CD4-positive, alpha-beta T cell (primary cell): ENCODE measurements at regions not wholly inside any gene's neighbourhood (a gene's known extent, or its start where the extent isn't known, plus 50 kb on each side); places are given as distances from the start of the nearest gene placed in this dataset.

Experiments
- ATAC-seq: fragments of 200-7000 bp; cut with Tn5 transposase; one replicate; pipeline ENCODE4 v1.10.0; 2022; ENCODE audit warnings: mild to moderate bottlenecking; ENCODE audit not compliant: poor library complexity
- CTCF ChIA-PET: fragments of 350-600 bp; sonication (Branson Sonifier 250); formaldehyde crosslinking; loops from one replicate; lab custom pipeline; 2021; ENCODE audit warnings: antibody characterized with exemption, inconsistent platforms; lab: Charles Lee
- POLR2A ChIA-PET: fragments of 350-600 bp; sonication (Branson Sonifier 250); formaldehyde crosslinking; loops from one replicate; lab custom pipeline; 2021; ENCODE audit warnings: antibody characterized with exemption, inconsistent platforms; lab: Charles Lee
- DNase-seq, 14 experiments: peaks; one replicate each; pipeline ENCODE4 v3.0.0-alpha.2; 2013 to 2020; ENCODE audit warnings: mixed read lengths in 2 of 14
- H3K27ac ChIP-seq, 2 donors: one replicate each; pipeline versions ENCODE4 v1.5.1 to v1.7.0; 2013; ENCODE audit warnings: low read length in 2 of 2, low read depth in 1 of 2, mild to moderate bottlenecking in 1 of 2
- H3K27me3 ChIP-seq, 2 experiments: 1 replicate in 1 of 2; 2 replicates in 1 of 2; pipeline versions ENCODE4 v1.6.1 to v1.7.0; 2013; ENCODE audit warnings: low read length in 2 of 2, control low read depth in 1 of 2, mild to moderate bottlenecking in 1 of 2, moderate library complexity in 1 of 2; ENCODE audit not compliant: insufficient read depth in 2 of 2, control insufficient read depth in 1 of 2
- H3K36me3 ChIP-seq: one replicate; pipeline ENCODE4 v1.6.1; 2013; ENCODE audit warnings: low read length, control low read depth; ENCODE audit not compliant: insufficient read depth
- H3K4me1 ChIP-seq: one replicate; pipeline ENCODE4 v1.6.1; 2013; ENCODE audit warnings: low read length, control low read depth; ENCODE audit not compliant: insufficient read depth
- H3K4me3 ChIP-seq: one replicate; pipeline ENCODE4 v1.5.1; 2013; ENCODE audit warnings: mild to moderate bottlenecking, low read length, moderate library complexity
- H3K9me3 ChIP-seq, 2 experiments: 1 replicate in 1 of 2; 2 replicates in 1 of 2; pipeline versions ENCODE4 v1.6.1 to v1.7.0; 2013; ENCODE audit warnings: low read length in 2 of 2, mild to moderate bottlenecking in 2 of 2, control low read depth in 1 of 2, moderate library complexity in 1 of 2; ENCODE audit not compliant: control insufficient read depth in 1 of 2, insufficient read depth in 1 of 2
- H3K27ac Mint-ChIP-seq: one replicate; pipeline ENCODE4 v1.8.0; 2020; ENCODE audit warnings: mixed read lengths
- H3K27me3 Mint-ChIP-seq: one replicate; pipeline ENCODE4 v1.8.0; 2021; ENCODE audit warnings: mixed read lengths
- H3K36me3 Mint-ChIP-seq: one replicate; pipeline ENCODE4 v1.8.0; 2021; ENCODE audit warnings: low read depth, mixed read lengths
- H3K4me1 Mint-ChIP-seq: one replicate; pipeline ENCODE4 v1.8.0; 2021; ENCODE audit warnings: low read depth, mixed read lengths
- H3K4me3 Mint-ChIP-seq: one replicate; pipeline ENCODE4 v1.8.0; 2020; ENCODE audit warnings: mild to moderate bottlenecking, mixed read lengths
- H3K9me3 Mint-ChIP-seq: one replicate; pipeline ENCODE4 v1.8.0; 2020; ENCODE audit warnings: mixed read lengths
- intact Hi-C, 2 experiments: fragments of 100-400 bp; cut with DNase I in 1 of 2; cut with micrococcal nuclease in 1 of 2; formaldehyde crosslinking; loops; one replicate each; pipeline versions ENCODE4 v1.15.1 to v1.9.0; 2023 to 2025; cut with DNase I, micrococcal nuclease
- TF ChIP-seq, protein P1 (sequence below): fragments of 200-600 bp; IDR thresholded peaks from one replicate; pipeline ENCODE4 v1.8.0; 2022; ENCODE audit warnings: antibody characterized with exemption, mild to moderate bottlenecking

DNA sequence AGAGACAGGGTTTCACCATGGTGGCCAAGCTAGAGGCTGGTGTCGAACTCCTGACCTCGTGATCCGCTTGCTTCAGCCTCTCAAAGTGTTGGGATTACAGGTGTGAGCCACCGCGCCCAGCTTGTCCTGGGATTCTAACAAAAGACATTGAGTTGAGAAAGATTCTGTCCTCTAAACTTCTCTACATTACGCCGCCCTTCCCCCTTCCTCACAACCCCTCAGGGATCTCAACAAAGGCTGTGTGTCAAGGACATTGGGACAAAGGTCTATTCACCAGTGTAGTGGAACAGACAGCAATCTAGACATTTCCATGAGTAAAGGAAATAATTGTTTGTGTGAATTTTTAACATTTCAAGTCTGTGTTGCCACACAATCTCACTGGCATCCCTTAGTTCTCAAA is 68.8 kb upstream of the KIF5B start:
- intact Hi-C loops = no loop called here
- Histone ChIP-seq H3K27ac (no peak overlapping the region), H3K36me3 (no peaks in the 10 kb centered on the region), H3K4me1 (no peaks in the 10 kb centered on the region), H3K9me3 (peaks cover 0 to 18% of the 10 kb centered on the region in 2 experiments), H3K4me3 (no peak overlapping the region), H3K27me3 (no peaks in the 10 kb centered on the region)
- Mint-ChIP-seq H3K9me3 (peaks cover 8% of the 10 kb centered on the region), H3K4me3 (no peak overlapping the region), H3K4me1 (no peaks in the 10 kb centered on the region), H3K27me3 (no peaks in the 10 kb centered on the region), H3K36me3 (peaks cover 3% of the 10 kb centered on the region), H3K27ac (no peak overlapping the region)
- CTCF ChIA-PET = no interaction called here
- TF ChIP-seq, protein P1, sequence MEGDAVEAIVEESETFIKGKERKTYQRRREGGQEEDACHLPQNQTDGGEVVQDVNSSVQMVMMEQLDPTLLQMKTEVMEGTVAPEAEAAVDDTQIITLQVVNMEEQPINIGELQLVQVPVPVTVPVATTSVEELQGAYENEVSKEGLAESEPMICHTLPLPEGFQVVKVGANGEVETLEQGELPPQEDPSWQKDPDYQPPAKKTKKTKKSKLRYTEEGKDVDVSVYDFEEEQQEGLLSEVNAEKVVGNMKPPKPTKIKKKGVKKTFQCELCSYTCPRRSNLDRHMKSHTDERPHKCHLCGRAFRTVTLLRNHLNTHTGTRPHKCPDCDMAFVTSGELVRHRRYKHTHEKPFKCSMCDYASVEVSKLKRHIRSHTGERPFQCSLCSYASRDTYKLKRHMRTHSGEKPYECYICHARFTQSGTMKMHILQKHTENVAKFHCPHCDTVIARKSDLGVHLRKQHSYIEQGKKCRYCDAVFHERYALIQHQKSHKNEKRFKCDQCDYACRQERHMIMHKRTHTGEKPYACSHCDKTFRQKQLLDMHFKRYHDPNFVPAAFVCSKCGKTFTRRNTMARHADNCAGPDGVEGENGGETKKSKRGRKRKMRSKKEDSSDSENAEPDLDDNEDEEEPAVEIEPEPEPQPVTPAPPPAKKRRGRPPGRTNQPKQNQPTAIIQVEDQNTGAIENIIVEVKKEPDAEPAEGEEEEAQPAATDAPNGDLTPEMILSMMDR = no peak
- DNase-seq (no peak), ATAC-seq (no peak)
- POLR2A ChIA-PET = no interaction called here

DNA sequence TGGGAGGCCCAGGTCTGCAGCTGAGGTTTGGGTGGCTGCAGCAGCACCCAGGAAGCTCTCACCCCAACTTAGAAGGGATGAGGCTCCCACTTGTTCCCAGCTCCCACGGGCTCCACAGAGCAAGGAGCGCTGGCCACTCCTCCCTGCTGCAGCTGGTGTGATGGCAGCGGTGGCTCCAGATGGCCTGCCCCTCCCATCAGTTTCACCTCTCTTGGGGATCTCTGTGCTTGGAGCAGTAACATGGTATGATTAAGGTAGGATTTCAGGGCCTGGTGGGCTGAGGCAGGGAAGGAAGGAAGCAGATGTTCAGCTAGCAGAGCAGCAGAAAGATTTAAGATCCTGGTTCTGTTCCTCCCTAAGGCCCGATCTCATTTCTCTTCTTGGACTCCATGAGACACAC is 66.8 kb upstream of the KIF5B start:
- Mint-ChIP-seq H3K4me3 (no peak overlapping the region), H3K36me3 (peaks cover 3% of the 10 kb centered on the region), H3K9me3 (peaks cover 8% of the 10 kb centered on the region), H3K27ac (no peak overlapping the region), H3K4me1 (no peaks in the 10 kb centered on the region), H3K27me3 (no peaks in the 10 kb centered on the region)
- TF ChIP-seq, protein P1 = no peak
- ChIA-PET POLR2A (no interaction called here), CTCF (no interaction called here)
- no peak overlapping the region for H3K4me3 ChIP-seq
- peaks cover 0 to 18% of the 10 kb centered on the region in 2 experiments for H3K9me3 ChIP-seq
- no peaks in the 10 kb centered on the region for H3K27me3 ChIP-seq
- ATAC-seq = no peak
- H3K36me3 ChIP-seq = no peaks in the 10 kb centered on the region
- intact Hi-C loops = no loop called here
- no peaks in the 10 kb centered on the region for H3K4me1 ChIP-seq
- no peak overlapping the region for H3K27ac ChIP-seq
- no peak for DNase-seq

DNA sequence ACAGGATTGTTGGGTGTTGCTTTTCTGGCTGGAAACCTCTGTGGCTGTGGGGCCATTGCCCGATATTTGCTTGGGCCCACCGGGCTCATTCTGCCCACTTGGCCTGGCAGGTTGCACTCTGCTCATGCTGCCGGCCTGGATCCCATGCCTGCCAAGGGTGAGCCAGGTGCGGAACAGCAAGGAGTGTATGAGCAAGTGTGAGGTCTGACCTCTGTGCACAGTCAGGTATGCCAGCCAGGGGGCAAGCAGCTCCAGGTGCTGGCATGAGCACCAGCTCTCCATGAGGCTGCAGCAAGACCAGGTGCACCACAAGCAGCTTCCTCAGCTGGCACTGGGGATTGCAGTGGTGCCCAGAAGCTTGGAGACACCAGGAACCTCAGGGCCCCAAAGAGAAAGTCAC is 65.4 kb upstream of the KIF5B start:
- intact Hi-C loops = no loop called here
- Mint-ChIP-seq H3K4me3 (no peak overlapping the region), H3K27ac (no peak overlapping the region), H3K36me3 (peaks cover 3% of the 10 kb centered on the region), H3K4me1 (no peaks in the 10 kb centered on the region), H3K27me3 (no peaks in the 10 kb centered on the region), H3K9me3 (peaks cover 8% of the 10 kb centered on the region)
- CTCF ChIA-PET = no interaction called here
- POLR2A ChIA-PET = no interaction called here
- Histone ChIP-seq H3K27me3 (no peaks in the 10 kb centered on the region), H3K36me3 (no peaks in the 10 kb centered on the region), H3K27ac (no peak overlapping the region), H3K4me1 (no peaks in the 10 kb centered on the region), H3K4me3 (no peak overlapping the region), H3K9me3 (peaks cover 0 to 18% of the 10 kb centered on the region in 2 experiments)
- DNase-seq (no peak), ATAC-seq (no peak)
- TF ChIP-seq, protein P1 = no peak
